ENCODE measurements at regions not wholly inside any gene's neighbourhood (a gene's known extent, or its start where the extent isn't known, plus 50 kb on each side); places are given as distances from the start of the nearest gene placed in this dataset.

DNA sequence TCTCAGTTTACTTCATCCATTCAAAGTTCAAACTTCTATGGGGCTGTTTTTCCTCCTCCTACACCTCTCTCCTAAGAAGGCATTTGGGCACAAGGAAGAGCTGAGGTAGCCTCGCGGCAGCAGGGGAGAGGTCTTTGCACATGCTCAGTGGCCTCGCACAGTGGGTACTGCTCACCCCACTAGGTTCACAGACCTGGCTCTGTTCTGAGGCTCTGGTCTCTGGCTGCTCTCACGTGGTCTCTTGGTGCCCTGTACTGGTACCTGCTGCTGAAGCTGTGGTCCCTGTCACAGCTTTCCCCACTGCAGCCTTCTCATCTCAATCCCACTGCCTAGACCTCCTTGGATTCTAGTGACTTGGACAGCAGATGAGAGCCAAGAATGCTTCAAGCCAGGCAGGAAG is 134.7 kb upstream of the CRY1 start:
- Histone ChIP-seq H3K4me3 (no peak overlapping the region), H3K9me3 (no peaks in the 10 kb centered on the region), H3K4me1 (no peaks in the 10 kb centered on the region), H3K27ac (no peak overlapping the region), H3K36me3 (no peaks in the 10 kb centered on the region), H3K27me3 (no peaks in the 10 kb centered on the region)
- ATAC-seq (no peak), DNase-seq (no peak)
- TF ChIP-seq, protein P1, sequence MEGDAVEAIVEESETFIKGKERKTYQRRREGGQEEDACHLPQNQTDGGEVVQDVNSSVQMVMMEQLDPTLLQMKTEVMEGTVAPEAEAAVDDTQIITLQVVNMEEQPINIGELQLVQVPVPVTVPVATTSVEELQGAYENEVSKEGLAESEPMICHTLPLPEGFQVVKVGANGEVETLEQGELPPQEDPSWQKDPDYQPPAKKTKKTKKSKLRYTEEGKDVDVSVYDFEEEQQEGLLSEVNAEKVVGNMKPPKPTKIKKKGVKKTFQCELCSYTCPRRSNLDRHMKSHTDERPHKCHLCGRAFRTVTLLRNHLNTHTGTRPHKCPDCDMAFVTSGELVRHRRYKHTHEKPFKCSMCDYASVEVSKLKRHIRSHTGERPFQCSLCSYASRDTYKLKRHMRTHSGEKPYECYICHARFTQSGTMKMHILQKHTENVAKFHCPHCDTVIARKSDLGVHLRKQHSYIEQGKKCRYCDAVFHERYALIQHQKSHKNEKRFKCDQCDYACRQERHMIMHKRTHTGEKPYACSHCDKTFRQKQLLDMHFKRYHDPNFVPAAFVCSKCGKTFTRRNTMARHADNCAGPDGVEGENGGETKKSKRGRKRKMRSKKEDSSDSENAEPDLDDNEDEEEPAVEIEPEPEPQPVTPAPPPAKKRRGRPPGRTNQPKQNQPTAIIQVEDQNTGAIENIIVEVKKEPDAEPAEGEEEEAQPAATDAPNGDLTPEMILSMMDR (IDR thresholded peaks at IDR 0.05 in 4 of 5, conservative IDR thresholded peaks at IDR 0.05 in 1 of 5): no peak
- TF ChIP-seq POLR2A (IDR thresholded peaks at IDR 0.05): no peak
- intact Hi-C loops (cut with DNase I; ENCODE audit: low total_unique reads) (no loop called here), in situ Hi-C loops (cut with MboI; ENCODE audit: low sequenced_read_pairs in 4 of 4) (no loop called here)

DNA sequence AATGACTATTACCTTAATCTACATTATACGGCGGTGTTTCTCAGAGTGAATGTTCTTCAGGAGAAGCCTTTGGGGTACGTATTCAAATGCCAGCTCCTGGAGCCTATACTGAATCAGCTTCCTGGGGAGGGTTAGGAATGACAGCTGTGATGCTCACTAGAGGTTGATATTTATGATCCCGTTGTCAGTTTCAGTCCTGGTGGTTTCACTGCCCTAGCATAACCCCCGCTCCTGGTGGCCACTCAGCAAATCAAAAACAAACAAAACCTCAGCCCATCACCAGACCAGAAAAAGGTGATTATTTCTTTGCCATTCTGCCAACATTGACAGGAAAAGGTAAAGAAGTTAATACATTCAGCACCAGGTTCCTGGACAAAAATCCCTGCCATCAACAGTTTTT is 136.5 kb upstream of the CRY1 start:
- Histone ChIP-seq H3K27me3 (no peaks in the 10 kb centered on the region), H3K36me3 (no peaks in the 10 kb centered on the region), H3K9me3 (no peaks in the 10 kb centered on the region), H3K4me1 (no peaks in the 10 kb centered on the region), H3K4me3 (no peak overlapping the region), H3K27ac (no peak overlapping the region)
- no peak for ATAC-seq
- TF ChIP-seq, protein P1 (IDR thresholded peaks at IDR 0.05 in 4 of 5, conservative IDR thresholded peaks at IDR 0.05 in 1 of 5): no peak
- no peak for TF ChIP-seq POLR2A (IDR thresholded peaks at IDR 0.05)
- no peak for DNase-seq
- intact Hi-C loops (cut with DNase I; ENCODE audit: low total_unique reads) (no loop called here), in situ Hi-C loops (cut with MboI; ENCODE audit: low sequenced_read_pairs in 4 of 4) (no loop called here)

DNA sequence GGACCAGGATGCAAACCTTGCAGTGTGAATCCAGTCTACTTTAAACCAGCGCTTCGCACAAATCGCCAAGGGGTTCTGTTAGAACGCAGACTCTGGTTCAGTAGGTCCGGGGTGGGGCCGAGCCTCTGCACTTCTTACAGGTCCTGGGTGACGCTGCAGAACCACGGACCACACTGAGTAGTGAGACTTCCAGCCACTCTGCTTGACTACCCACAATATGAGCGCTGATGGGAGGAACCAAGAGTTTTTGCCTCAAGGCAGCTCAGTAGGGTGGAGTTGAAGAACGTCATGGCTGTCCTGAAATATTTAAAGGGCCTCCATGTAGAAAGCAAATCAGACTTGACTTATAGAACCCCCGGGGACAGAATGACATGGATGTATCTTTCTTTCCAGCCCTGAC is 138.0 kb upstream of the CRY1 start:
- intact Hi-C loops (cut with DNase I; ENCODE audit: low total_unique reads): no loop called here
- no peaks in the 10 kb centered on the region for H3K27me3 ChIP-seq

DNA sequence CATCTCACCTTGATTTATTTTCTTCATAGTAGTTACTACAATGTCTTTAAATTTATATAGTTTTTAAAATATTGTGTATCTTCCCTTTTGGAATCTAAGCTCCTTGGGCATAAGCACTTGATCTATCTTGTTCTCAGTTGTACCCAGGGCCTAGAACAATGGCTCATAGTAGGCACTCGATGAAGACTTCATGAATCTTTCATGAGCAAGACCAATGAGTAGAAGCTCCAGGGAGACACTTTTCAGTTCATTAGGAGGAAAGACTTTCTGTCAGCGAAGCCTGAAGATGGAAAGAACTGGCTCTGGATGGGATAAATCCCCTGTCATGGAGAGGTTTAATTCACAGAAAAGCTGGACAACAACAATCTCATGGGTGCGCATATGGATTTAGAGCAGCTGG is 140.2 kb upstream of the CRY1 start:
- DNase-seq (no peak), ATAC-seq (no peak)
- Histone ChIP-seq H3K27ac (no peak overlapping the region), H3K4me1 (no peaks in the 10 kb centered on the region), H3K36me3 (no peaks in the 10 kb centered on the region), H3K27me3 (no peaks in the 10 kb centered on the region), H3K9me3 (no peaks in the 10 kb centered on the region), H3K4me3 (no peak overlapping the region)
- in situ Hi-C loops (cut with MboI; ENCODE audit: low sequenced_read_pairs in 4 of 4): no loop called here
- TF ChIP-seq POLR2A (IDR thresholded peaks at IDR 0.05): no peak
- TF ChIP-seq, protein P1 (IDR thresholded peaks at IDR 0.05 in 4 of 5, conservative IDR thresholded peaks at IDR 0.05 in 1 of 5): no peak
- intact Hi-C loops (cut with DNase I; ENCODE audit: low total_unique reads): no loop called here

More for the DNA sequence above, 138.0 kb upstream of the CRY1 start:
- TF ChIP-seq POLR2A (IDR thresholded peaks at IDR 0.05): no peak
- TF ChIP-seq, protein P1 (IDR thresholded peaks at IDR 0.05 in 4 of 5, conservative IDR thresholded peaks at IDR 0.05 in 1 of 5): no peak
- ATAC-seq (no peak), DNase-seq (no peak)
- Histone ChIP-seq H3K9me3 (no peaks in the 10 kb centered on the region), H3K27ac (no peak overlapping the region), H3K4me3 (no peak overlapping the region), H3K4me1 (no peaks in the 10 kb centered on the region), H3K36me3 (no peaks in the 10 kb centered on the region)
- in situ Hi-C loops (cut with MboI; ENCODE audit: low sequenced_read_pairs in 4 of 4): no loop called here

DNA sequence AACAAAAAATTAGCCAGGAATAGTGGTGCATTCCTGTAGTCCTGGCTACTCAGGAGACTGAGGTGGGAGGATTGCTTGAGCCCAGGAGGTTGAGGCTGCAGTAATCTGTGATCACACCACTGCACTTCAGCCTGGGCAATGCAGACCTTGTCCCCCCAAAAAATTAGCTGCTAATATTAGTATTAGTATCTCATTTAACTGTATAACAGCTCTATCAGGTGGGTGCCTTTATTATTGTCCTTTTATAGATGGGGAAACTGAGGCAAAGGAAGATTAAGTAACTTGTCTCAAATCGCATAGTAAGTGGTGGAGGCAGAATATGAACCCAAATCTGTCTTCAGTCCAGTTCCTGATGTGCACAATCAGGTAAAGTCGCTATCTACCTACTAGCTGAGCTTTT is 142.3 kb upstream of the CRY1 start:
- intact Hi-C loops (cut with DNase I; ENCODE audit: low total_unique reads): no loop called here
- ATAC-seq (no peak), DNase-seq (no peak)

More for the DNA sequence above, 142.3 kb upstream of the CRY1 start:
- TF ChIP-seq POLR2A (IDR thresholded peaks at IDR 0.05): no peak
- TF ChIP-seq, protein P1 (IDR thresholded peaks at IDR 0.05 in 4 of 5, conservative IDR thresholded peaks at IDR 0.05 in 1 of 5): no peak
- H3K27ac ChIP-seq: no peak overlapping the region
- H3K36me3 ChIP-seq: no peaks in the 10 kb centered on the region
- no peak overlapping the region for H3K4me3 ChIP-seq
- in situ Hi-C loops (cut with MboI; ENCODE audit: low sequenced_read_pairs in 4 of 4): no loop called here
- no peaks in the 10 kb centered on the region for H3K4me1 ChIP-seq
- H3K9me3 ChIP-seq: no peaks in the 10 kb centered on the region
- peaks cover 0 to 3% (median 0%) of the 10 kb centered on the region in 3 donors for H3K27me3 ChIP-seq

All from gastrocnemius medialis (tissue), 4 donors.